ENCODE measurements at regions not wholly inside any gene's neighbourhood (a gene's known extent, or its start where the extent isn't known, plus 50 kb on each side); places are given as distances from the start of the nearest gene placed in this dataset.

GRCh38 chr7:50854247-50854646, 71.6 kb upstream of the GRB10 start:
- Histone ChIP-seq H3K27me3 (ENCODE audit: insufficient read depth, low read length, poor library complexity, severe bottlenecking) (no peaks in the 10 kb centered on the region), H3K4me3 (ENCODE audit: low read length, poor library complexity, severe bottlenecking) (no peak overlapping the region), H3K9ac (ENCODE audit: low read depth, low read length, poor library complexity, severe bottlenecking) (no peak overlapping the region), H3K4me1 (ENCODE audit: insufficient read depth, low read length, poor library complexity, severe bottlenecking) (no peaks in the 10 kb centered on the region), H3K36me3 (ENCODE audit: insufficient read depth, low read length) (no peaks in the 10 kb centered on the region), H4K20me1 (ENCODE audit: insufficient read depth, low read length, poor library complexity, severe bottlenecking) (no peaks in the 10 kb centered on the region), H2AFZ (ENCODE audit: low read length) (no peak overlapping the region), H3K9me3 (ENCODE audit: insufficient read depth, low read depth, low read length) (no peaks in the 10 kb centered on the region), H3K79me2 (ENCODE audit: insufficient read depth, low read length) (no peaks in the 10 kb centered on the region), H3K9me2 (replicated peaks; ENCODE audit: low read depth, low read length) (no peaks in the 10 kb centered on the region), H3K4me2 (ENCODE audit: low read depth, low read length, poor library complexity, severe bottlenecking) (no peak overlapping the region), H3F3A (ENCODE audit: low read depth) (no peaks in the 10 kb centered on the region)
- TF ChIP-seq, protein P1, sequence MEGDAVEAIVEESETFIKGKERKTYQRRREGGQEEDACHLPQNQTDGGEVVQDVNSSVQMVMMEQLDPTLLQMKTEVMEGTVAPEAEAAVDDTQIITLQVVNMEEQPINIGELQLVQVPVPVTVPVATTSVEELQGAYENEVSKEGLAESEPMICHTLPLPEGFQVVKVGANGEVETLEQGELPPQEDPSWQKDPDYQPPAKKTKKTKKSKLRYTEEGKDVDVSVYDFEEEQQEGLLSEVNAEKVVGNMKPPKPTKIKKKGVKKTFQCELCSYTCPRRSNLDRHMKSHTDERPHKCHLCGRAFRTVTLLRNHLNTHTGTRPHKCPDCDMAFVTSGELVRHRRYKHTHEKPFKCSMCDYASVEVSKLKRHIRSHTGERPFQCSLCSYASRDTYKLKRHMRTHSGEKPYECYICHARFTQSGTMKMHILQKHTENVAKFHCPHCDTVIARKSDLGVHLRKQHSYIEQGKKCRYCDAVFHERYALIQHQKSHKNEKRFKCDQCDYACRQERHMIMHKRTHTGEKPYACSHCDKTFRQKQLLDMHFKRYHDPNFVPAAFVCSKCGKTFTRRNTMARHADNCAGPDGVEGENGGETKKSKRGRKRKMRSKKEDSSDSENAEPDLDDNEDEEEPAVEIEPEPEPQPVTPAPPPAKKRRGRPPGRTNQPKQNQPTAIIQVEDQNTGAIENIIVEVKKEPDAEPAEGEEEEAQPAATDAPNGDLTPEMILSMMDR (conservative IDR thresholded peaks at IDR 0.05; ENCODE audit: low read length): no peak
- no peak for TF ChIP-seq EZH2phosphoT487 (IDR thresholded peaks at IDR 0.05; ENCODE audit: borderline replicate concordance)

GRCh38 chr7:50853311-50853710, 70.6 kb upstream of the GRB10 start:
- Histone ChIP-seq H3K79me2 (ENCODE audit: insufficient read depth, low read length) (no peaks in the 10 kb centered on the region), H3K4me2 (ENCODE audit: low read depth, low read length, poor library complexity, severe bottlenecking) (no peak overlapping the region), H3K9me3 (ENCODE audit: insufficient read depth, low read depth, low read length) (no peaks in the 10 kb centered on the region), H3K4me3 (ENCODE audit: low read length, poor library complexity, severe bottlenecking) (no peak overlapping the region), H3F3A (ENCODE audit: low read depth) (no peaks in the 10 kb centered on the region), H2AFZ (ENCODE audit: low read length) (no peak overlapping the region), H3K9ac (ENCODE audit: low read depth, low read length, poor library complexity, severe bottlenecking) (no peak overlapping the region), H3K9me2 (replicated peaks; ENCODE audit: low read depth, low read length) (no peaks in the 10 kb centered on the region), H3K27me3 (ENCODE audit: insufficient read depth, low read length, poor library complexity, severe bottlenecking) (no peaks in the 10 kb centered on the region), H3K36me3 (ENCODE audit: insufficient read depth, low read length) (no peaks in the 10 kb centered on the region), H4K20me1 (ENCODE audit: insufficient read depth, low read length, poor library complexity, severe bottlenecking) (no peaks in the 10 kb centered on the region), H3K4me1 (ENCODE audit: insufficient read depth, low read length, poor library complexity, severe bottlenecking) (no peaks in the 10 kb centered on the region)
- no peak for TF ChIP-seq EZH2phosphoT487 (IDR thresholded peaks at IDR 0.05; ENCODE audit: borderline replicate concordance)
- TF ChIP-seq, protein P1 (conservative IDR thresholded peaks at IDR 0.05; ENCODE audit: low read length): no peak

DNA sequence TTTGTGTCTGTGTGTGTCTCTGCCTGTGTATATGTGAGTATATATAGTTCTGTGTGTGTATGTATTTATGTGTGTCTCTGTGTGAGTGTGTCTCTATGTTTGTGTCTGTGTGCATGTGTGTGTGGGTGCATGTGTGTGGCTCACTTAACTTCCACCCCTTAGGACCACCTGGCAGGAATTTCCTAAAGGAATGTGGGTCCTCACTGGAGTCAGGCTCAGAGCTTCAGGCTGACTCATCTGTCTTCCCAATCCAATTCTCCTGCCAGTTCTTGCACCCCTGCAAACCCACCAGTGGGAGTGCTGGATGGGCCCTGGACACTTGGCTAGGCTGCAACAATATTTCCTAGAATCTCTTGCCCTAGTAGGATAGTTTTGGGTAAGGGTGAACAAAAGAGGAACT, 70.2 kb upstream of the GRB10 start:
- Histone ChIP-seq H3K4me3 (ENCODE audit: low read length, poor library complexity, severe bottlenecking) (no peak overlapping the region), H3F3A (ENCODE audit: low read depth) (no peaks in the 10 kb centered on the region), H4K20me1 (ENCODE audit: insufficient read depth, low read length, poor library complexity, severe bottlenecking) (no peaks in the 10 kb centered on the region), H3K9me3 (ENCODE audit: insufficient read depth, low read depth, low read length) (no peaks in the 10 kb centered on the region), H2AFZ (ENCODE audit: low read length) (no peak overlapping the region), H3K27me3 (ENCODE audit: insufficient read depth, low read length, poor library complexity, severe bottlenecking) (no peaks in the 10 kb centered on the region), H3K36me3 (ENCODE audit: insufficient read depth, low read length) (no peaks in the 10 kb centered on the region), H3K4me1 (ENCODE audit: insufficient read depth, low read length, poor library complexity, severe bottlenecking) (no peaks in the 10 kb centered on the region), H3K4me2 (ENCODE audit: low read depth, low read length, poor library complexity, severe bottlenecking) (no peak overlapping the region), H3K79me2 (ENCODE audit: insufficient read depth, low read length) (no peaks in the 10 kb centered on the region), H3K9ac (ENCODE audit: low read depth, low read length, poor library complexity, severe bottlenecking) (no peak overlapping the region), H3K9me2 (replicated peaks; ENCODE audit: low read depth, low read length) (no peaks in the 10 kb centered on the region)
- TF ChIP-seq EZH2phosphoT487 (IDR thresholded peaks at IDR 0.05; ENCODE audit: borderline replicate concordance): no peak
- TF ChIP-seq, protein P1 (conservative IDR thresholded peaks at IDR 0.05; ENCODE audit: low read length): no peak

Data from Loucy (cell line).